Left lung (tissue), 4 donors: ENCODE measurements at regions not wholly inside any gene's neighbourhood (a gene's known extent, or its start where the extent isn't known, plus 50 kb on each side); places are given as distances from the start of the nearest gene placed in this dataset.

Source experiments
- ATAC-seq: fragments of 200-7000 bp; cut with Tn5 transposase; one replicate; pipeline ENCODE4 v1.9.1; 2020; ENCODE audit warnings: moderate library complexity
- DNase-seq, 4 donors: peaks; one replicate each; pipeline ENCODE4 v3.0.0-alpha.2; 2013 to 2020
- H3K27ac ChIP-seq, 2 donors: fragments of 200-600 bp; sonication (generic) in 1 of 2; one replicate each; pipeline versions ENCODE4 v1.5.0 to v1.8.0; 2020 to 2021
- H3K27me3 ChIP-seq, 2 donors: fragments of 200-600 bp; sonication (generic) in 1 of 2; one replicate each; pipeline versions ENCODE4 v1.5.0 to v1.8.0; 2020 to 2021
- H3K36me3 ChIP-seq, 2 donors: fragments of 200-600 bp; sonication (generic) in 1 of 2; one replicate each; pipeline versions ENCODE4 v1.5.0 to v1.8.0; 2020 to 2021
- H3K4me1 ChIP-seq, 2 donors: fragments of 200-600 bp; one replicate each; pipeline ENCODE4 v1.8.0; 2021
- H3K4me3 ChIP-seq, 2 donors: fragments of 200-600 bp; sonication (generic) in 1 of 2; one replicate each; pipeline versions ENCODE4 v1.5.0 to v1.8.0; 2020 to 2021; ENCODE audit warnings: mild to moderate bottlenecking in 1 of 2
- H3K9me3 ChIP-seq, 2 donors: fragments of 200-600 bp; sonication (generic) in 1 of 2; one replicate each; pipeline versions ENCODE4 v1.5.0 to v1.8.0; 2020 to 2021
- CTCF ChIP-seq, 2 donors: fragments of 200-600 bp; sonication (generic) in 1 of 2; IDR thresholded peaks; one replicate each; pipeline versions ENCODE4 v1.5.0 to v1.8.0; 2021; ENCODE audit warnings: antibody characterized with exemption in 2 of 2
- intact Hi-C, 2 donors: fragments of 100-400 bp; cut with DNase I; formaldehyde crosslinking; loops; one replicate each; pipeline versions ENCODE4 v1.11.2 to v1.14.2; 2022
- donor health status: DM: no; HTN: yes; CAD: no.
- donor health status: DM: no; HTN: no; CAD: no.

- Histone ChIP-seq H3K4me3 (no peak overlapping the region), H3K4me1 (no peaks in the 10 kb centered on the region), H3K9me3 (no peaks in the 10 kb centered on the region), H3K27me3 (peaks cover 0 to 11% of the 10 kb centered on the region in 2 donors), H3K36me3 (no peaks in the 10 kb centered on the region), H3K27ac (no peak overlapping the region)
- no peak for ATAC-seq
- intact Hi-C loops = no loop called here
- DNase-seq = no peak
- TF ChIP-seq CTCF (IDR thresholded peaks at IDR 0.05) = no peak
Measured at GRCh38 chr9:77097335-77097734, 77.9 kb downstream of the FOXB2 start.

DNA sequence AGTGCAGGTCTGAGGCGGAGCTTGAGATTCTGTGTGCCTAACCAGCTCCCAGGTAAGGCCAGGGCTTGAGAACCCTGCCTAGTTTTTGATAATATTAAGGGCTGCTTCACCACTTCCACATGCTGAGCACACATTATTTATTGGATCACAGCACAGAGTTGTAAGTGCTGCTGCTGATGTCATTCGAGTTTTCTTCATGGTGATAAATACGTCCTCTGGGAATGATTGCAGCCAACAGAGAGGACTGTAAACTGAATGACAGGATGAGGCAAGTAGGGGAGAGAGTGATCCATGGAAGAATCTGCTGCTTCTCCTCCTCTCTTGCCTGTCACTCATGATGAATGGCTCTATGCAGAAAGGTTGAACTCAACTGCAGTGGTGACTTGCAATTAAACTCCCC is 77.9 kb upstream of the VPS13A start:
- Histone ChIP-seq H3K27ac (no peak overlapping the region), H3K9me3 (peaks cover 0 to 6% of the 10 kb centered on the region in 2 donors), H3K36me3 (no peaks in the 10 kb centered on the region), H3K4me1 (no peaks in the 10 kb centered on the region), H3K4me3 (no peak overlapping the region), H3K27me3 (peaks cover 0 to 11% of the 10 kb centered on the region in 2 donors)
- DNase-seq (no peak), ATAC-seq (no peak)
- TF ChIP-seq CTCF (IDR thresholded peaks at IDR 0.05) = no peak
- intact Hi-C loops = no loop called here

GRCh38 chr9:77111408-77111807 is 65.9 kb upstream of the VPS13A start:
- Histone ChIP-seq H3K4me1 (no peaks in the 10 kb centered on the region), H3K9me3 (no peaks in the 10 kb centered on the region), H3K4me3 (no peak overlapping the region), H3K27ac (no peak overlapping the region), H3K27me3 (peaks cover 0 to 10% of the 10 kb centered on the region in 2 donors), H3K36me3 (no peaks in the 10 kb centered on the region)
- no peak for TF ChIP-seq CTCF (IDR thresholded peaks at IDR 0.05)
- ATAC-seq (no peak), DNase-seq (no peak)
- intact Hi-C loops = no loop called here

- ATAC-seq (no peak), DNase-seq (no peak)
- TF ChIP-seq CTCF (IDR thresholded peaks at IDR 0.05) = no peak
- H3K9me3 ChIP-seq = peaks cover 0 to 3% of the 10 kb centered on the region in 2 donors
- peaks cover 0 to 6% of the 10 kb centered on the region in 2 donors for H3K27me3 ChIP-seq
- intact Hi-C loops = no loop called here
- no peaks in the 10 kb centered on the region for H3K36me3 ChIP-seq
- H3K27ac ChIP-seq = no peak overlapping the region
- H3K4me3 ChIP-seq = no peak overlapping the region
- H3K4me1 ChIP-seq = no peaks in the 10 kb centered on the region
Measured at GRCh38 chr9:77125665-77126064, 51.7 kb upstream of the VPS13A start.

- ATAC-seq (no peak), DNase-seq (no peak)
- Histone ChIP-seq H3K9me3 (peaks cover 0 to 3% of the 10 kb centered on the region in 2 donors), H3K36me3 (no peaks in the 10 kb centered on the region), H3K4me1 (no peaks in the 10 kb centered on the region), H3K27me3 (peaks cover 0 to 6% of the 10 kb centered on the region in 2 donors), H3K27ac (no peak overlapping the region), H3K4me3 (no peak overlapping the region)
- no peak for TF ChIP-seq CTCF (IDR thresholded peaks at IDR 0.05)
- intact Hi-C loops = no loop called here
Measured at GRCh38 chr9:77127071-77127470, 50.3 kb upstream of the VPS13A start.
